Lung (tissue), 11 donors: ENCODE measurements at regions not wholly inside any gene's neighbourhood (a gene's known extent, or its start where the extent isn't known, plus 50 kb on each side); places are given as distances from the start of the nearest gene placed in this dataset.

ENCODE experiments used
- ATAC-seq: fragments of 200-7000 bp; cut with Tn5 transposase; one replicate; pipeline ENCODE4 v1.9.1; 2020; ENCODE audit warnings: moderate number of reproducible peaks; ENCODE audit not compliant: insufficient read depth, low FRiP score
- DNase-seq, 3 donors: peaks; one replicate each; pipeline ENCODE4 v3.0.0-alpha.2; 2013 to 2017
- H3K27ac ChIP-seq, 2 donors: one replicate each; pipeline ENCODE4 v1.5.1; 2013; ENCODE audit warnings: mild to moderate bottlenecking in 2 of 2, moderate library complexity in 2 of 2, control low read depth in 1 of 2, inconsistent platforms in 1 of 2, low read depth in 1 of 2, low read length in 1 of 2
- H3K27me3 ChIP-seq, 3 donors: one replicate each; pipeline ENCODE4 v1.5.1; 2013; ENCODE audit warnings: low read length in 2 of 3; ENCODE audit not compliant: control insufficient read depth in 3 of 3, insufficient read depth in 3 of 3
- H3K36me3 ChIP-seq, 4 donors: one replicate each; pipeline ENCODE4 v1.5.1; 2013; ENCODE audit warnings: low read length in 4 of 4, mild to moderate bottlenecking in 1 of 4, moderate library complexity in 1 of 4; ENCODE audit not compliant: control insufficient read depth in 4 of 4, insufficient read depth in 4 of 4
- H3K4me1 ChIP-seq, 5 donors: one replicate each; pipeline ENCODE4 v1.5.1; 2013; ENCODE audit warnings: low read length in 5 of 5, mild to moderate bottlenecking in 2 of 5, moderate library complexity in 1 of 5; ENCODE audit not compliant: control insufficient read depth in 5 of 5, insufficient read depth in 5 of 5
- H3K4me3 ChIP-seq: one replicate; pipeline ENCODE4 v1.5.1; 2013; ENCODE audit warnings: mild to moderate bottlenecking, control low read depth, moderate library complexity
- H3K9ac ChIP-seq, 2 donors: one replicate each; pipeline ENCODE4 v1.5.1; 2013; ENCODE audit warnings: low read length in 2 of 2, control low read depth in 1 of 2; ENCODE audit not compliant: insufficient read depth in 1 of 2
- H3K9me3 ChIP-seq, 4 donors: one replicate each; pipeline ENCODE4 v1.5.1; 2013; ENCODE audit warnings: low read length in 3 of 4, mild to moderate bottlenecking in 1 of 4, moderate library complexity in 1 of 4; ENCODE audit not compliant: control insufficient read depth in 4 of 4, insufficient read depth in 3 of 4
- WGBS, 2 donors: extraction: QIAGEN DNeasy Blood & Tissue Kit; methylation state at CpG; one replicate each; pipeline ENCODE4 v1.1.7; 2013; 5-methylcytosine and 5-hydroxymethylcytosine counted together
- TF ChIP-seq, protein P1 (sequence below): IDR thresholded peaks from 2 replicates; pipeline ENCODE4 v1.5.1; 2012; ENCODE audit warnings: mild to moderate bottlenecking; ENCODE audit errors: control extremely low read depth, extremely low read depth
- donor health status: control.
- donor health status: control.
- donor health status: Bipolar disorder and iron deficiency.
- donor health status: healthy.
- donor health status: DM: yes; HTN: yes; CAD: no.

- WGBS, 2 donors: 52 to 54% methylated on average over 4 of the region's 4 CpGs
- no peak for DNase-seq
- TF ChIP-seq, protein P1, sequence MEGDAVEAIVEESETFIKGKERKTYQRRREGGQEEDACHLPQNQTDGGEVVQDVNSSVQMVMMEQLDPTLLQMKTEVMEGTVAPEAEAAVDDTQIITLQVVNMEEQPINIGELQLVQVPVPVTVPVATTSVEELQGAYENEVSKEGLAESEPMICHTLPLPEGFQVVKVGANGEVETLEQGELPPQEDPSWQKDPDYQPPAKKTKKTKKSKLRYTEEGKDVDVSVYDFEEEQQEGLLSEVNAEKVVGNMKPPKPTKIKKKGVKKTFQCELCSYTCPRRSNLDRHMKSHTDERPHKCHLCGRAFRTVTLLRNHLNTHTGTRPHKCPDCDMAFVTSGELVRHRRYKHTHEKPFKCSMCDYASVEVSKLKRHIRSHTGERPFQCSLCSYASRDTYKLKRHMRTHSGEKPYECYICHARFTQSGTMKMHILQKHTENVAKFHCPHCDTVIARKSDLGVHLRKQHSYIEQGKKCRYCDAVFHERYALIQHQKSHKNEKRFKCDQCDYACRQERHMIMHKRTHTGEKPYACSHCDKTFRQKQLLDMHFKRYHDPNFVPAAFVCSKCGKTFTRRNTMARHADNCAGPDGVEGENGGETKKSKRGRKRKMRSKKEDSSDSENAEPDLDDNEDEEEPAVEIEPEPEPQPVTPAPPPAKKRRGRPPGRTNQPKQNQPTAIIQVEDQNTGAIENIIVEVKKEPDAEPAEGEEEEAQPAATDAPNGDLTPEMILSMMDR: no peak
- Histone ChIP-seq H3K9ac (no peak overlapping the region), H3K9me3 (no peaks in the 10 kb centered on the region), H3K36me3 (no peaks in the 10 kb centered on the region), H3K27ac (no peak overlapping the region), H3K27me3 (no peaks in the 10 kb centered on the region), H3K4me1 (no peaks in the 10 kb centered on the region), H3K4me3 (no peak overlapping the region)
- no peak for ATAC-seq
Observed at GRCh38 chr18:59086522-59086921, 53.2 kb upstream of the SEC11C start.

DNA sequence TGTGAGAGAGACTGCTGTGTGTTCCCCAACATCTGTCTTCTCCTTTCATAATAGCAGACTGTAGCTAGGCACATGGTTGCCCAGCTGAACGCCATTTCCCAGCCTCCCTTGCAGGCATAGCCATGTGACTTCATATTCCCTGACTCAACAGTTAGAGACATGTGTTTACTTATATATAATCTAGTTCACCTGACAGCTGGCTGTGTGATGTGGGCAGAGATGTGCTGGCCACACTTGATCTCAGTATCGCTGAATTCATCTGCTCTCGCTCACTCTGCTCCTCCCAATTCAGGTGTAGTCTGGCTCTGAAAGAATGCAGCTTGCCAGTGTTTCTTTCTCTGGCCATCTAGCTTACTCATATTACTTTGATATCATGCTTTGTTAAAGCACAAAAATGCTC lies 52.3 kb upstream of the SEC11C start:
- TF ChIP-seq, protein P1: no peak
- Histone ChIP-seq H3K9me3 (no peaks in the 10 kb centered on the region), H3K27me3 (no peaks in the 10 kb centered on the region), H3K27ac (no peak overlapping the region), H3K9ac (no peak overlapping the region), H3K4me1 (no peaks in the 10 kb centered on the region), H3K36me3 (no peaks in the 10 kb centered on the region), H3K4me3 (no peak overlapping the region)
- DNase-seq (no peak), ATAC-seq (no peak)
- whole genome bisulfite sequencing, 2 donors: 90 to 91% methylated on average over 3 of the region's 3 CpGs
